Tibial nerve (tissue), 4 donors: ENCODE measurements at regions not wholly inside any gene's neighbourhood (a gene's known extent, or its start where the extent isn't known, plus 50 kb on each side); places are given as distances from the start of the nearest gene placed in this dataset.

Source experiments
- EP300 ChIP-seq, 2 donors: sonication (generic); formaldehyde crosslinking; IDR thresholded peaks; one replicate each; pipeline ENCODE4 v1.6.1; 2017; ENCODE audit warnings: antibody characterized with exemption in 2 of 2, mild to moderate bottlenecking in 1 of 2
- POLR2A ChIP-seq, 2 donors: fragments of 450-650 bp; IDR thresholded peaks; one replicate each; pipeline ENCODE4 v1.6.1; 2017; ENCODE audit warnings: antibody characterized with exemption in 2 of 2, mild to moderate bottlenecking in 2 of 2, moderate library complexity in 2 of 2
- TF ChIP-seq, protein P1 (sequence below), 5 experiments: fragments of 200-600 bp in 3 of 5; fragments of 450-650 bp in 2 of 5; sonication (generic) in 3 of 5; IDR thresholded peaks; one replicate each; pipeline ENCODE4 v1.5.1; 2016 to 2019; ENCODE audit warnings: antibody characterized with exemption in 5 of 5, mild to moderate bottlenecking in 3 of 5, moderate library complexity in 2 of 5

DNA sequence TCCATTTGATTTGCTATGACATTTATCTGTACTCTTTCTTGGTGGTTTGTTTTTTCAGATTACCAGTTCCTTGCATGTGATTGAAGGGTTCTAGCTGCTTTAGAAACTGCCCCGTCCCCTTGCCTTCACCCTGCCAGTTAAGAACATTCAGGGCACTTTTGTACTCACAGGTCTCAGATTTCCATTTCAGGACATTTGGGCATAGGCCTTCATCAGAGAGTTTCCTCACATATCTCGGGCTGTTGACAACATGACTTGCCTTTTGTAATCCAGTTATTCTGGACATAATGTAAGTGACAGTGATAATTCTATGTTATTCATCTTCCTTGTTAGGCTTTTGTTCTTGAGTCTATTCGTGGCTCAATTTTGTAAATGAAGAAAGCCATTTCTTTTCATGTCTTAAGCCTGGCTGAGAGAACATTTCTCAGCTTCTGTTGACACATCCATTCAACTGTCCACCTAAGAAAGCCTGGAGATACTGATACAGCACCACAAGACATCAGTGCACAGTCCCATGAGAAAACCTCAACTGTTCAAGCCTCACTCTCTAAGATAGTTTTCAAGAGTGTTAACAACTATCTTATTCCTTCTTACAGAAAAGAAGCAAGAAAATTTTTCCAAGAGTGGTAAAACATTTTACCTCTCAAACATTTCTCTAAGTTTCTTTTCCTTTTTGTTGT is 209.3 kb upstream of the SGK1 start:
- TF ChIP-seq, protein P1, sequence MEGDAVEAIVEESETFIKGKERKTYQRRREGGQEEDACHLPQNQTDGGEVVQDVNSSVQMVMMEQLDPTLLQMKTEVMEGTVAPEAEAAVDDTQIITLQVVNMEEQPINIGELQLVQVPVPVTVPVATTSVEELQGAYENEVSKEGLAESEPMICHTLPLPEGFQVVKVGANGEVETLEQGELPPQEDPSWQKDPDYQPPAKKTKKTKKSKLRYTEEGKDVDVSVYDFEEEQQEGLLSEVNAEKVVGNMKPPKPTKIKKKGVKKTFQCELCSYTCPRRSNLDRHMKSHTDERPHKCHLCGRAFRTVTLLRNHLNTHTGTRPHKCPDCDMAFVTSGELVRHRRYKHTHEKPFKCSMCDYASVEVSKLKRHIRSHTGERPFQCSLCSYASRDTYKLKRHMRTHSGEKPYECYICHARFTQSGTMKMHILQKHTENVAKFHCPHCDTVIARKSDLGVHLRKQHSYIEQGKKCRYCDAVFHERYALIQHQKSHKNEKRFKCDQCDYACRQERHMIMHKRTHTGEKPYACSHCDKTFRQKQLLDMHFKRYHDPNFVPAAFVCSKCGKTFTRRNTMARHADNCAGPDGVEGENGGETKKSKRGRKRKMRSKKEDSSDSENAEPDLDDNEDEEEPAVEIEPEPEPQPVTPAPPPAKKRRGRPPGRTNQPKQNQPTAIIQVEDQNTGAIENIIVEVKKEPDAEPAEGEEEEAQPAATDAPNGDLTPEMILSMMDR (IDR thresholded peaks at IDR 0.05) = no peak
- no peak for TF ChIP-seq POLR2A (IDR thresholded peaks at IDR 0.05)
- TF ChIP-seq EP300 (IDR thresholded peaks at IDR 0.05) = no peak
